ENCODE measurements at regions not wholly inside any gene's neighbourhood (a gene's known extent, or its start where the extent isn't known, plus 50 kb on each side); places are given as distances from the start of the nearest gene placed in this dataset.

DNA sequence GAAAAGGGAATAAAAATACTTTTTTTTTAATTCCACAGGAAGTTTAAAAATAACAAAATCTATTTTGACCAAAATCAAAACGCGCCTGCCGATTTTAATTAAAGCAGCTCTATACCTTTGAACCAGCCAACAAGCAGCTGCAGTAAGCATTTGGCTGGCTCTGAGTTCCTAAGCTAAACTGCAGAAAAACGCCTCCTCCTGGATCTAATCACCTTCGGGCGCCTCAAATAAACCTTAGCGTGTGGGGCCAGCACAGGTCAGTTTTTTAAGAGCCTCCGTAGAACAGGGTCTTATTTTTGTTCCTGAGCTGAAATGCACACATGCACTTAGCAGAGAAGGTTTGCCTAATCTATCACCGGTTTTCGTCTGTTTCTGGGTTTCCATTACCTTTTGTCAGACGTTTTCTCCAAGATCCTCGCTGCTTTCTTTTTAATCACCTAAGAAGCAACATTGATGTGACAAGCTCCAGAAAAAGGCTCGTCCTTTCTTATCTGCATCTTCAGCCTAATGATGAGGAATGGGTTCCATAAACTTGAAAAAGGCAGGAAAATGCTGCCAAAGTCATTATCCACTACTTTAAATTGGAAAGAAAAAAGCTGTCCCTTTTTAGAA is 64.7 kb upstream of the HNRNPA3 start:
- Mint-ChIP-seq H3K4me1 (ENCODE audit: low read depth, unreplicated experiment) (peaks cover 23% of the 10 kb centered on the region), H3K9me3 (ENCODE audit: unreplicated experiment) (peaks cover 5% of the 10 kb centered on the region), H3K27me3 (ENCODE audit: unreplicated experiment) (peaks cover 6% of the 10 kb centered on the region), H3K27ac (ENCODE audit: unreplicated experiment) (peak overlapping the region; percentile 98), H3K4me3 (ENCODE audit: unreplicated experiment) (peak overlapping the region; percentile 89), H3K36me3 (ENCODE audit: unreplicated experiment) (no peaks in the 10 kb centered on the region)
- no peak for TF ChIP-seq CTCF (IDR thresholded peaks at IDR 0.05; ENCODE audit: partially characterized antibody, unreplicated experiment)
- DNase-seq = no peak

GRCh38 chr2:177148477-177149154 is 64.0 kb upstream of the HNRNPA3 start:
- H3K27me3 Mint-ChIP-seq (ENCODE audit: unreplicated experiment) = peaks cover 6% of the 10 kb centered on the region
- no peaks in the 10 kb centered on the region for H3K36me3 Mint-ChIP-seq (ENCODE audit: unreplicated experiment)
- peaks cover 23% of the 10 kb centered on the region for H3K4me1 Mint-ChIP-seq (ENCODE audit: low read depth, unreplicated experiment)
- H3K4me3 Mint-ChIP-seq (ENCODE audit: unreplicated experiment) = peak overlapping the region; percentile 89
- peak; percentile 85 for TF ChIP-seq CTCF (IDR thresholded peaks at IDR 0.05; ENCODE audit: partially characterized antibody, unreplicated experiment)
- DNase-seq = peak; percentile 91
- peak overlapping the region; percentile 98 for H3K27ac Mint-ChIP-seq (ENCODE audit: unreplicated experiment)
- H3K9me3 Mint-ChIP-seq (ENCODE audit: unreplicated experiment) = peaks cover 5% of the 10 kb centered on the region

DNA sequence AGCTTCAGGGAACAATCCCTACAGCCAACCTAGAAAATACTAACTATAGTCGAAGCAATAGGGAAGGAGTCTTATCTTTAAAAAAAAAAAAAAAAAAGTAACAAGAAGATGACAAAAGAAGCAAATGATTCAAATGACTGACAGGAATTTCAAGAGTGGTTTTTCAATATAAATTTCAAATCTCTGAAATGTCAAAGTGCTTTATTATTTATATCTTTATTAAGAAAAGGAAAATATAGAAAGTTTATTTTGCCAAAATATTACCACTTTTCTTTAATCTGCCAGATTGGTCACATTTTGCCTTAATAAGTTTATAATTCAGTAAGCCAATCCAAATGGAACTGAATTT is 63.5 kb upstream of the HNRNPA3 start:
- H3K4me1 Mint-ChIP-seq (ENCODE audit: low read depth, unreplicated experiment) = peaks cover 23% of the 10 kb centered on the region
- no peaks in the 10 kb centered on the region for H3K36me3 Mint-ChIP-seq (ENCODE audit: unreplicated experiment)
- peak overlapping the region; percentile 89 for H3K4me3 Mint-ChIP-seq (ENCODE audit: unreplicated experiment)
- H3K27ac Mint-ChIP-seq (ENCODE audit: unreplicated experiment) = peak overlapping the region; percentile 98
- no peak for DNase-seq
- peak; percentile 63 for TF ChIP-seq CTCF (IDR thresholded peaks at IDR 0.05; ENCODE audit: partially characterized antibody, unreplicated experiment)
- H3K27me3 Mint-ChIP-seq (ENCODE audit: unreplicated experiment) = peaks cover 6% of the 10 kb centered on the region
- H3K9me3 Mint-ChIP-seq (ENCODE audit: unreplicated experiment) = peaks cover 5% of the 10 kb centered on the region

- Mint-ChIP-seq H3K9me3 (ENCODE audit: unreplicated experiment) (peaks cover 2% of the 10 kb centered on the region), H3K36me3 (ENCODE audit: unreplicated experiment) (no peaks in the 10 kb centered on the region), H3K27me3 (ENCODE audit: unreplicated experiment) (peaks cover 2% of the 10 kb centered on the region), H3K4me1 (ENCODE audit: low read depth, unreplicated experiment) (peaks cover 4% of the 10 kb centered on the region), H3K27ac (ENCODE audit: unreplicated experiment) (no peak overlapping the region), H3K4me3 (ENCODE audit: unreplicated experiment) (no peak overlapping the region)
- DNase-seq = no peak
- TF ChIP-seq CTCF (IDR thresholded peaks at IDR 0.05; ENCODE audit: partially characterized antibody, unreplicated experiment) = no peak
Measured at GRCh38 chr2:177153805-177154204, 58.8 kb upstream of the HNRNPA3 start.

- Mint-ChIP-seq H3K36me3 (ENCODE audit: unreplicated experiment) (no peaks in the 10 kb centered on the region), H3K4me3 (ENCODE audit: unreplicated experiment) (no peak overlapping the region), H3K9me3 (ENCODE audit: unreplicated experiment) (no peaks in the 10 kb centered on the region), H3K4me1 (ENCODE audit: low read depth, unreplicated experiment) (no peaks in the 10 kb centered on the region), H3K27ac (ENCODE audit: unreplicated experiment) (no peak overlapping the region), H3K27me3 (ENCODE audit: unreplicated experiment) (no peaks in the 10 kb centered on the region)
- TF ChIP-seq CTCF (IDR thresholded peaks at IDR 0.05; ENCODE audit: partially characterized antibody, unreplicated experiment) = no peak
- DNase-seq = no peak
Measured at GRCh38 chr2:177154809-177155208, 57.8 kb upstream of the HNRNPA3 start.
